ENCODE measurements at regions not wholly inside any gene's neighbourhood (a gene's known extent, or its start where the extent isn't known, plus 50 kb on each side); places are given as distances from the start of the nearest gene placed in this dataset.

DNA sequence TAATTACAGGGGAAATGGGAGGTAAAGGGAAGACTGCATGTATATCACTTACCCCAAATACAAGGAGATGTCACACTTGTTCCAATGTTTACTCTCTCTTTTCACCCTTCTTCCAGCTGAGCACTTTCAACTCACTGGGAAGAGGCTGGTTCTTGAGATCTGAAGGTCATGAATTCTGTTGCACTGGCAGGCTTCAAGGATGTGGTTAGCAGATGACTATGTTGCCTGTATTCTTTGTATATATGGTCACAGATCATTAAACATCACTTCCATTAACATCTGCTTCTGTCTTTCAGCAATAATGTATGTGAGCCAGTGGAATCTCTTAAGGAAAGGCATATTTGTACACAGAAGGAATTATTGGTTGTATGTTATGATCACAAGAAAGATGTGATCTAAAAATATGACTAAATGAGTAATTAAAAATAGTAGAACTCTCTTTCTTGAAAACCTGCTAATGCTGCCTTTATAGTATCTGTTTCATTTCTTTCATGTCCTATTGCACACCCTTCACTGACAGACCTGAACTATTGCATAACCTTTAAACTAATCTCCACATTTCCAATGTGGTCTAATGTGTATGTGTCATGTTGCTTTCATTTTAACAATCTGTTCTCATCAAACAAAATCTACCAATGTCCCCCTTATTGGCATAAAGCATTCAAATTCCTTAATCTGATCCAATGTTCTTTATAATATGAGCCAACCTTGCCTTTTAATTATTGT is 131.4 kb upstream of the EPHA7 start:
- DNase-seq (ENCODE audit: low read depth) = no peak

GRCh38 chr6:93549868-93550267 is 130.5 kb upstream of the EPHA7 start:
- no peak for DNase-seq (ENCODE audit: low read depth)

DNA sequence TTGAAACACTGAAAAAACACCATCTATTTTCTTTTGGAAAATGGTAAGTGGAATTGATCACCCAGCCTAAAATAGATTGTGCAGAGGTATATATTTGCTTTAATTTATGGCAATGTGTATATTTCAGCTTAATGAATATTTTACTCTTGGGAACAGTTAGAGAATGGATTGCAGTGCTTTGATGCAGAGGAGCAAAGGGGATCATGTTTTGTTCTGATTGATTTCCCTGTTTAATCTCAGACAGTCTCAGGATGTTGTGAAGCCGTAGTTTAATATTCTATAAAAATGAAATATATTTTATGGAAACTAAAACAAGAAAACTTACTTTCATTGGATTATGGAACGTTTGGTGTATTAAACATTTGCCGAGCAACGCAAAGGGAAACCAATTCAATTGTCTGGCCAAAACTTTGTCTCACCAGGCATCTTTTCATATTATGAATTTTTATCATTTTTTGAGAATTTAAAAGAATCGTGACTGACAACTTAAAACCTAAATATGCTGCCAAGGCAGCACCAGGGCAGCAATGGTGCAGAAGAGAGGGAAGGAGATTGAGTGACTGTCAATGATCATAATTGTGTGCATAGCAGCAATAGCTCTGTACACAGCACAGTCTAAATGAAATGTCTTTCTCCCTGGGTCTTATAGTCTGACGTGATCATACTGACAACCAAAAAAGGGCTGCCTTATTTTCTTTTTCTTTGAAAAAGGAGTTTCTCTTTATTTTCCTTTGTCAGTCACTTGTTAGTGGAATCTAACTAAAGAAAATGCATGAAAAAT is 105.5 kb upstream of the EPHA7 start:
- DNase-seq (ENCODE audit: low read depth) = no peak

DNA sequence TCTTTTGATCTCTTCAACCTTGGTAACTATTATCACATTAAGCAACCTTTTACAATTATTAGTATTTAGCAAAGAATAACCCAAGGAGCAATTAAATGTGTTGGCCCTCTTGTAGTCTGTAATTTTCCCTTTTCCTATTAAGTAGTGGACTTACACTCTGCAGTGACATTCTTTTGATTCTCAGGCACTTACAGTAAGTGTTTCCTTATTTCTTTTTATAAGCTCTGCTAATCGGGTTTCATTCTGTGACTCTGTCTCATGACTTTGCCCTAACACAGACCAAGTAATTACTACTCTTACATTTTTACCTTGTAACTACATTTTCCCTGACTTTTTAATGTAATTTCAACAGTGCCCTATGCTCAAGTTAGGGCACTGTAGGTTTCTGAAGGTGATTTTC is 104.0 kb upstream of the EPHA7 start:
- no peak for DNase-seq (ENCODE audit: low read depth)

- DNase-seq (ENCODE audit: low read depth) = no peak
Measured at GRCh38 chr6:93516441-93516840, 97.1 kb upstream of the EPHA7 start.

DNA sequence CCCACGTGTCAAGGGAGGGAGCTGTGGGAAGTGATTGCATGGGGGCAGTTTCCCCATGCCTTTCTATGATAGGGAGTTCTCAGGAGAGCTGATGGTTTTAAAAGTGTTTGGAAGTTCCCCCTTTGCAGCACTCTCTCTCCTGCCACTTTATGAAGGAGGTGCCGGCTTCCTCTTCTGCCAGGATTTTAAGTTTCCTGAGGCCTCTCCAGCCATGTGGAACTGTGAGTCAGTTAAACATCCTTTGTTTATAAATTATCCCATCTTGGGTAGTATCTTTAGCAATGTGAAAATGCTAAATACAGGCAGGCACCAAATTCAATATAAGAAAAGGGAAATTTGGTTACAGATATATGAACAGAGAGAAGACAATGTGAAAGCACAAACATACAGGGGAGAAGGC is 96.4 kb upstream of the EPHA7 start:
- no peak for DNase-seq (ENCODE audit: low read depth)

DNA sequence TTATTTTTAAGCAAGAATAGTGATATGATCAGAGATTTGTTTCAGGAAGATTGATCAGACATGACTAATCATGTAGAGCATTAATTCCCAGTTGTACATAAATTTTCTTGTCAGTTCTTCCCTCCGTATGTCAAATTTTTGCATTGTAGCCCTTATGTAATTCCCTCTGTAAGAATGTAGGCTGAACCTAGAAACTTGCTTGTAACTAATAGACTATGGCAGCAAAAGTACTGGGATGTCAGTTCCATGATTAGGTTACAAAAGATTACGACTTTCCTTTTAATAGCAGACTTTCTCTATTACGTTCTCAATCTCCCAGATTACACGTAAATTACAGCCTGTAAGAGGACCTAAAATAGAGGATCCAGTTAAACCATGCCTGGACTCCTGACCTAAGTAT is 79.4 kb upstream of the EPHA7 start:
- DNase-seq (ENCODE audit: low read depth) = no peak

- no peak for DNase-seq (ENCODE audit: low read depth)
Measured at GRCh38 chr6:93496548-93496947, 77.2 kb upstream of the EPHA7 start.

DNA sequence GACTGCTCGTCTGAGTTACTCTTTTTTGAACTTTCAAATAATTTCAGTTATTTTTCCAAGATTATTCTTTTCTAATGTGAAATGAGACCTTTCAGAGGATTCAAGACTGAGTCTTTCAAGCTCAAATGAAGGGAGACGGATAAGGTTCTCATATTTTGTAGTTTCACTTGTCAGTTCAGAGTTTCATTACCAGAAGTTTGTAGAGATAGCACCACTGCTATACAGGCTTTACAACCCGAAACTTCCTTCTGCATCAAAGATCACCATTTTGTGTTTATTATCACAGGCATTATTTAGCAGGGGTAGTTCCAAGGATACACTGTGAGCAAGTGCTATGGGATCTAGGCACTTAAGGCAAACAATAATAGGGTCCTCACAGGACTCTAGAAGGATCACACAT is 74.7 kb upstream of the EPHA7 start:
- DNase-seq (ENCODE audit: low read depth) = no peak

DNA sequence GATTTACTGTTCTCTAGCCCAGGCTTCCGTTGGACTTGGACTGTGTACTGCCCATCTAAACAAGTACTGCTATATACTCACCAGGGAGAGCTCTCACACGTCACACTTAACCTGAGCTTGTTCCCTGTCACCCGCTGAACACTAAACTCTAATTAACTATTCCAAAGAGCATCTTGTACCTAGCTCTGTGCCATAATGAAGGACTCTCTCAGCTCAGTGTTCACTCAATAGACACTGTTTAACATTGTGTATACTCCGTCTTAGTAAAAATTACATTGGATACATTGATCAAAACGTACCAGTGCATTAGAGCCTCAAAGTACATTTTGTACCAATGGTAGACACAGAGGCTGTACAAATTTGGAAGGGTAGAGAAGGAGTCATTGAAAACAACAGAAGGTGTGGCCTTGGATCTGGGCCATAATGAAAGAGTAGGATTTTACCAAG is 55.4 kb upstream of the EPHA7 start:
- no peak for DNase-seq (ENCODE audit: low read depth)

DNA sequence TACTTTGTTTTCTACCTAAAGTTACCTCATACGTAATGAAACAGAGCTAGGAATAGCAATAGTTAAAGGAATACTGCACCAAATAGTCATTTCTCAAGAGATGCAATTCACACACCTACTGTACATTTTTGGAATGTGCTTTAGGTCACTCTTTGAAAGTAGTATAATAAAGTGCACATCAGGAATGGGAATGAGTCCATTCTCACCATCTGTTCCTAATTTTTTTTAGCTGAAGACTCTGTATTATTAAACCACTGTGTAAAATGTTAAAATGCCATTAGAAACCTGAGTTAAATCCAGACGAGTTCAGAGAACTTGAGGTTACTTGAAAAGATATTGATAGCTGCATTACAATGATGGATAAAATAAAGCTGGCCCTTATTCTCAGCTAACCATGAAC is 51.9 kb upstream of the EPHA7 start:
- no peak for DNase-seq (ENCODE audit: low read depth)

Data from CMK (cell line).